GM23248 (cell line): ENCODE measurements at regions not wholly inside any gene's neighbourhood (a gene's known extent, or its start where the extent isn't known, plus 50 kb on each side); places are given as distances from the start of the nearest gene placed in this dataset.

ENCODE experiments used
- DNase-seq: peaks from one replicate; pipeline ENCODE4 v3.0.0-alpha.2; 2015
- H2AFZ ChIP-seq: fragments of 200-600 bp; sonication (generic); 2 replicates; pipeline ENCODE4 v1.6.1; 2016; ENCODE audit warnings: antibody characterized with exemption
- H3F3A ChIP-seq: fragments of 200-600 bp; sonication (generic); 2 replicates; pipeline ENCODE4 v1.6.1; 2016; ENCODE audit warnings: mild to moderate bottlenecking, antibody characterized with exemption, mixed run types; ENCODE audit not compliant: insufficient read depth
- H3K27ac ChIP-seq: fragments of 200-600 bp; sonication (generic); 2 replicates; pipeline ENCODE4 v1.5.1; 2016; ENCODE audit warnings: mild to moderate bottlenecking
- H3K27me3 ChIP-seq: fragments of 200-600 bp; sonication (generic); replicated peaks from 2 replicates; pipeline ENCODE4 v1.6.1; 2016; ENCODE audit warnings: mild to moderate bottlenecking; ENCODE audit not compliant: insufficient read depth
- H3K36me3 ChIP-seq: fragments of 200-600 bp; sonication (generic); 2 replicates; pipeline ENCODE4 v1.6.1; 2016; ENCODE audit warnings: low read depth, mild to moderate bottlenecking
- H3K4me1 ChIP-seq: fragments of 200-600 bp; sonication (generic); 2 replicates; pipeline ENCODE4 v1.6.1; 2016; ENCODE audit warnings: mild to moderate bottlenecking; ENCODE audit not compliant: insufficient read depth
- H3K4me2 ChIP-seq: fragments of 200-600 bp; sonication (generic); one replicate; pipeline ENCODE4 v1.6.1; 2016; ENCODE audit warnings: mild to moderate bottlenecking; ENCODE audit not compliant: unreplicated experiment
- H3K4me3 ChIP-seq: fragments of 200-600 bp; sonication (generic); 2 replicates; pipeline ENCODE4 v1.5.1; 2016; ENCODE audit warnings: mild to moderate bottlenecking
- H3K79me2 ChIP-seq: fragments of 200-600 bp; sonication (generic); 2 replicates; pipeline ENCODE4 v1.6.1; 2016; ENCODE audit warnings: mild to moderate bottlenecking; ENCODE audit not compliant: insufficient read depth
- H3K9ac ChIP-seq: fragments of 200-600 bp; sonication (generic); 2 replicates; pipeline ENCODE4 v1.6.1; 2016; ENCODE audit warnings: mild to moderate bottlenecking
- H3K9me2 ChIP-seq: fragments of 200-600 bp; sonication (generic); 2 replicates; pipeline ENCODE4 v1.6.1; 2016; ENCODE audit warnings: mixed run types, mild to moderate bottlenecking, moderate library complexity; ENCODE audit not compliant: insufficient read depth
- H3K9me3 ChIP-seq: fragments of 200-600 bp; sonication (generic); one replicate; pipeline ENCODE4 v1.6.1; 2017; ENCODE audit warnings: low read depth
- H4K20me1 ChIP-seq: fragments of 200-600 bp; sonication (generic); 2 replicates; pipeline ENCODE4 v1.6.0; 2016; ENCODE audit not compliant: insufficient read depth
- EZH2 ChIP-seq: fragments of 200-600 bp; sonication (generic); IDR thresholded peaks from 2 replicates; pipeline ENCODE4 v1.6.1; 2018; ENCODE audit warnings: antibody characterized with exemption, mild to moderate bottlenecking; ENCODE audit not compliant: insufficient read depth, poor library complexity, severe bottlenecking
- EZH2phosphoT487 ChIP-seq: fragments of 200-600 bp; sonication (generic); IDR thresholded peaks from 2 replicates; pipeline ENCODE4 v1.6.1; 2018; ENCODE audit warnings: antibody characterized with exemption, moderate library complexity, mild to moderate bottlenecking, low read depth; ENCODE audit not compliant: insufficient read depth
- WGBS, 2 experiments: methylation state at CpG; one replicate each; pipeline ENCODE4 v1.1.6; 2015 to 2017; ENCODE audit warnings: low lambda C conversion rate in 2 of 2, low coverage in 1 of 2; ENCODE audit errors: missing lambda C conversion rate in 2 of 2; 5-methylcytosine and 5-hydroxymethylcytosine counted together
- in situ Hi-C: fragments of 300-500 bp; cut with MboI; formaldehyde crosslinking; loops from 2 replicates; pipeline ENCODE4 v1.15.0; 2020

GRCh38 chr21:22421416-22422180 is 1423.4 kb downstream of the NCAM2 start:
- Histone ChIP-seq H3K27me3 (no peaks in the 10 kb centered on the region), H3K9ac (no peak overlapping the region), H3K79me2 (no peaks in the 10 kb centered on the region), H2AFZ (no peak overlapping the region), H3K27ac (no peak overlapping the region), H3K4me1 (no peaks in the 10 kb centered on the region), H3K4me3 (no peak overlapping the region), H4K20me1 (no peaks in the 10 kb centered on the region), H3K4me2 (no peak overlapping the region), H3K36me3 (no peaks in the 10 kb centered on the region), H3K9me3 (no peaks in the 10 kb centered on the region), H3F3A (no peaks in the 10 kb centered on the region), H3K9me2 (no peaks in the 10 kb centered on the region)
- DNase-seq: no peak
- in situ Hi-C loops: no loop called here
- TF ChIP-seq EZH2phosphoT487 (no peak), EZH2 (no peak)
- 27 to 30% methylated on average over 6 of the region's 6 CpGs for WGBS, 2 experiments

- no peaks in the 10 kb centered on the region for H3K4me1 ChIP-seq
- DNase-seq: no peak
- H4K20me1 ChIP-seq: no peaks in the 10 kb centered on the region
- H3K36me3 ChIP-seq: no peaks in the 10 kb centered on the region
- H2AFZ ChIP-seq: no peak overlapping the region
- H3K9me3 ChIP-seq: no peaks in the 10 kb centered on the region
- no peak overlapping the region for H3K4me3 ChIP-seq
- WGBS, 2 experiments: 27% methylated on average over 8 of the region's 8 CpGs
- no peak for TF ChIP-seq EZH2
- no peak for TF ChIP-seq EZH2phosphoT487
- H3K79me2 ChIP-seq: no peaks in the 10 kb centered on the region
- H3K27me3 ChIP-seq: no peaks in the 10 kb centered on the region
- H3K9ac ChIP-seq: no peak overlapping the region
- H3K9me2 ChIP-seq: no peaks in the 10 kb centered on the region
- no peak overlapping the region for H3K27ac ChIP-seq
- in situ Hi-C loops: no loop called here
- no peaks in the 10 kb centered on the region for H3F3A ChIP-seq
- H3K4me2 ChIP-seq: no peak overlapping the region
Measured at GRCh38 chr21:22438428-22439086, 1440.3 kb downstream of the NCAM2 start.

GRCh38 chr21:22444990-22445389 is 1446.8 kb downstream of the NCAM2 start:
- TF ChIP-seq EZH2phosphoT487 (no peak), EZH2 (no peak)
- no peaks in the 10 kb centered on the region for H3K79me2 ChIP-seq
- no peaks in the 10 kb centered on the region for H3K27me3 ChIP-seq
- H3F3A ChIP-seq: no peaks in the 10 kb centered on the region
- no peak overlapping the region for H3K9ac ChIP-seq
- no peaks in the 10 kb centered on the region for H4K20me1 ChIP-seq
- H3K27ac ChIP-seq: no peak overlapping the region
- no peak for DNase-seq
- no peaks in the 10 kb centered on the region for H3K9me2 ChIP-seq
- no peaks in the 10 kb centered on the region for H3K4me1 ChIP-seq
- in situ Hi-C loops: no loop called here
- no peak overlapping the region for H2AFZ ChIP-seq
- H3K9me3 ChIP-seq: no peaks in the 10 kb centered on the region
- H3K4me2 ChIP-seq: no peak overlapping the region
- H3K36me3 ChIP-seq: no peaks in the 10 kb centered on the region
- H3K4me3 ChIP-seq: no peak overlapping the region
- WGBS, 2 experiments: 47 to 51% methylated on average over 5 of the region's 5 CpGs

GRCh38 chr21:22450507-22450906 is 1452.3 kb downstream of the NCAM2 start:
- Histone ChIP-seq H3K4me1 (no peaks in the 10 kb centered on the region), H3K4me2 (no peak overlapping the region), H3K9me2 (no peaks in the 10 kb centered on the region), H3K9me3 (peaks cover 4% of the 10 kb centered on the region), H4K20me1 (no peaks in the 10 kb centered on the region), H3K4me3 (no peak overlapping the region), H3K36me3 (no peaks in the 10 kb centered on the region), H3F3A (no peaks in the 10 kb centered on the region), H3K27me3 (no peaks in the 10 kb centered on the region), H3K27ac (no peak overlapping the region), H3K9ac (no peak overlapping the region), H2AFZ (no peak overlapping the region), H3K79me2 (no peaks in the 10 kb centered on the region)
- in situ Hi-C loops: no loop called here
- 36 to 44% methylated on average over 1 of the region's 1 CpG for WGBS, 2 experiments
- DNase-seq: no peak
- TF ChIP-seq EZH2phosphoT487 (no peak), EZH2 (no peak)
